ENCODE measurements at regions not wholly inside any gene's neighbourhood (a gene's known extent, or its start where the extent isn't known, plus 50 kb on each side); places are given as distances from the start of the nearest gene placed in this dataset.

GRCh38 chr4:181245326-181245725, 997.9 kb upstream of the TENM3 start:
- no peak overlapping the region for H3K4me3 ChIP-seq (ENCODE audit: control insufficient read depth, low read depth, low read length)
- TF ChIP-seq, protein P1, sequence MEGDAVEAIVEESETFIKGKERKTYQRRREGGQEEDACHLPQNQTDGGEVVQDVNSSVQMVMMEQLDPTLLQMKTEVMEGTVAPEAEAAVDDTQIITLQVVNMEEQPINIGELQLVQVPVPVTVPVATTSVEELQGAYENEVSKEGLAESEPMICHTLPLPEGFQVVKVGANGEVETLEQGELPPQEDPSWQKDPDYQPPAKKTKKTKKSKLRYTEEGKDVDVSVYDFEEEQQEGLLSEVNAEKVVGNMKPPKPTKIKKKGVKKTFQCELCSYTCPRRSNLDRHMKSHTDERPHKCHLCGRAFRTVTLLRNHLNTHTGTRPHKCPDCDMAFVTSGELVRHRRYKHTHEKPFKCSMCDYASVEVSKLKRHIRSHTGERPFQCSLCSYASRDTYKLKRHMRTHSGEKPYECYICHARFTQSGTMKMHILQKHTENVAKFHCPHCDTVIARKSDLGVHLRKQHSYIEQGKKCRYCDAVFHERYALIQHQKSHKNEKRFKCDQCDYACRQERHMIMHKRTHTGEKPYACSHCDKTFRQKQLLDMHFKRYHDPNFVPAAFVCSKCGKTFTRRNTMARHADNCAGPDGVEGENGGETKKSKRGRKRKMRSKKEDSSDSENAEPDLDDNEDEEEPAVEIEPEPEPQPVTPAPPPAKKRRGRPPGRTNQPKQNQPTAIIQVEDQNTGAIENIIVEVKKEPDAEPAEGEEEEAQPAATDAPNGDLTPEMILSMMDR (IDR thresholded peaks at IDR 0.05; ENCODE audit: control insufficient read depth, insufficient read depth, low read depth, low read length, missing control alignments), result no peak
- DNase-seq (ENCODE audit: low read depth), result no peak

GRCh38 chr4:181249031-181249430, 994.2 kb upstream of the TENM3 start:
- TF ChIP-seq, protein P1 (IDR thresholded peaks at IDR 0.05; ENCODE audit: control insufficient read depth, insufficient read depth, low read depth, low read length, missing control alignments), result no peak
- H3K4me3 ChIP-seq (ENCODE audit: control insufficient read depth, low read depth, low read length), result no peak overlapping the region
- no peak for DNase-seq (ENCODE audit: low read depth)

DNA sequence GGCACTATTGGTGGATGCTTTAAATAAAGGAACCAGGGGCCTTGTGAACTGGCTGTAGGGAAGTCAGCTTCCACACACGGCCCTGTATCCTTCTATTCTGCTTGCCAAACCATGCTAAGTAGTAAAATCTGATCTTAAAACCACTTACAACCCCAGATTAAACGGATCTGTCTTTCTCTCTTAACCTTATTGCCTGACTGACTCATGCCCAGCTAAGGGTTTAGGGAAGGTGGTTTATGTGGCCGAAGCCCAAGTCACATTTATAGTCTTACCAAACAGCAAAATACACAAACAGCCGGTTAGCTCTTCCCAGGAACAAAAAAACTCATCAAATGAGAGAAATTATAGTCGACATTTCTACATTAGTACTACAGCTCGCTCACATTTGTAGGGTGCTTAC, 988.4 kb upstream of the TENM3 start:
- TF ChIP-seq, protein P1 (IDR thresholded peaks at IDR 0.05; ENCODE audit: control insufficient read depth, insufficient read depth, low read depth, low read length, missing control alignments), result no peak

DNA sequence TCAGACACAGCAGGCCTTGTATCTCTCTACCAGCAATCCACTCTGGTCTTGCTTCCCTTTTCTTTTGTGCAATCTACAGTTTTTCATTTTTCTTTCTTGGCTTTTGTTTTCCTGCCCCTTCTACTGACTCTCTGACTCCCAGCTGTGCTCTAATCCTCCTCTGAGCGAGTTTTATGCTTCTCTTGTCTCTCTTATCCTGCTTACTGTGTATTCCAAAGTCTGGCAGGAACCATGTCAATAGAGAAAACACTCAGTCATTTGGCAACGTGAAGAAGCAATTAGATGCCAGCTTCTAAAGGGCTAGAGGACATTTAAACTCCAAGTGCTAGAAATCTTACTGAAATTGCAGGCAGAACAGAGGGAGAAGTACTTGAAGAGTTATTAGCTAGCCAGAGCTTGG, 984.6 kb upstream of the TENM3 start:
- H3K4me3 ChIP-seq (ENCODE audit: control insufficient read depth, low read depth, low read length), result no peak overlapping the region
- TF ChIP-seq, protein P1 (IDR thresholded peaks at IDR 0.05; ENCODE audit: control insufficient read depth, insufficient read depth, low read depth, low read length, missing control alignments), result no peak
- no peak for DNase-seq (ENCODE audit: low read depth)

More for the DNA sequence above, 988.4 kb upstream of the TENM3 start:
- DNase-seq (ENCODE audit: low read depth), result no peak
- no peak overlapping the region for H3K4me3 ChIP-seq (ENCODE audit: control insufficient read depth, low read depth, low read length)

GRCh38 chr4:181259081-181259709, 984.0 kb upstream of the TENM3 start:
- TF ChIP-seq, protein P1 (IDR thresholded peaks at IDR 0.05; ENCODE audit: control insufficient read depth, insufficient read depth, low read depth, low read length, missing control alignments), result no peak
- H3K4me3 ChIP-seq (ENCODE audit: control insufficient read depth, low read depth, low read length), result no peak overlapping the region
- no peak for DNase-seq (ENCODE audit: low read depth)

DNA sequence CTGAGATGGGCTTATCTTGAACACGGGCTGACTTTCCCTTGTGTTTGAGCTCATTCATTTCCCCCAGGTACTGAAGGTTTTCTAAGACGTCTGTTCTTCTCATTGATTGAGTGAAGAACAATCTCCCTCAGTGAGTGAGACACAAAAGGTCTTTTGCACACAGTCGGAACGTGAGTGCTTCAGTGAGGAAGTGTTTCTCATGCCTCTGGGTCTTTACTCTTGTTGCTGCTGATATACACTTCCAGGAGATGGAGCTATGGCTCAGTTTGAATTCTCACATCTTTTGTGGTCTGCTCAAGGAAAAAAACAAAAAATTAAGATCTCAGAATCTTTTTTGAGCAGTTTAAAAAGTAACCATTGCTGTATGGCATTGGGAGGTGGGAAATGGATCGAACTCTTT, 981.9 kb upstream of the TENM3 start:
- no peak for DNase-seq (ENCODE audit: low read depth)
- H3K4me3 ChIP-seq (ENCODE audit: control insufficient read depth, low read depth, low read length), result no peak overlapping the region
- TF ChIP-seq, protein P1 (IDR thresholded peaks at IDR 0.05; ENCODE audit: control insufficient read depth, insufficient read depth, low read depth, low read length, missing control alignments), result peak; percentile 37

All from AG09309 (cell line).